ENCODE measurements at regions not wholly inside any gene's neighbourhood (a gene's known extent, or its start where the extent isn't known, plus 50 kb on each side); places are given as distances from the start of the nearest gene placed in this dataset.

DNA sequence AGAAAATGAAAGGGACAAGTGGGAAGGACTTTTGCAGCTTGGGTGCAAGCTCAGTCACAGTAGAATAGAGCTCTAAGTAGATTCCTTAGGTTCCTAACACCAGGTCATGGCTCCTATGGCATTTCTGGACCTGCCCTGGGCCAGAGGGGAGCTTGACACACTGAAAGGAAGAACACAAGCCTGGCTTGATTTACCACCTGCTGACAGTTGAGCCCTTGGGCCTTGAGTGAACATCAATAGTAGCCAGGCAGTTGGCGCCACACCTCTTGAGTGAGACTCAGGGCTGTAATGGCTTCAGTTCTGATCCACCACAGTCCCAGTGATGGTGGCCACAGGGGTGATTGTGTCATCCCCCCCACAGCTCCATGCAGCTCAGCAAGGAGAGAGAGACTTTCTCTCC, 221.9 kb upstream of the PCDH17 start:
- no peaks in the 10 kb centered on the region for H4K20me1 ChIP-seq (ENCODE audit: control insufficient read depth, extremely low read depth, insufficient read depth, low read length)
- no peaks in the 10 kb centered on the region for H3K79me2 ChIP-seq (ENCODE audit: control insufficient read depth, insufficient read depth, low read length)
- no peaks in the 10 kb centered on the region for H3K9me3 ChIP-seq (ENCODE audit: control insufficient read depth, insufficient read depth, low read depth, low read length)
- H3K36me3 ChIP-seq (ENCODE audit: control insufficient read depth, insufficient read depth, low read length): no peaks in the 10 kb centered on the region
- no peak overlapping the region for H2AFZ ChIP-seq (ENCODE audit: low read length)
- no peak overlapping the region for H3K27ac ChIP-seq (ENCODE audit: insufficient read depth, low read length)
- no peak for TF ChIP-seq EZH2 (IDR thresholded peaks at IDR 0.05; ENCODE audit: low read length, missing control alignments)
- TF ChIP-seq, protein P1, sequence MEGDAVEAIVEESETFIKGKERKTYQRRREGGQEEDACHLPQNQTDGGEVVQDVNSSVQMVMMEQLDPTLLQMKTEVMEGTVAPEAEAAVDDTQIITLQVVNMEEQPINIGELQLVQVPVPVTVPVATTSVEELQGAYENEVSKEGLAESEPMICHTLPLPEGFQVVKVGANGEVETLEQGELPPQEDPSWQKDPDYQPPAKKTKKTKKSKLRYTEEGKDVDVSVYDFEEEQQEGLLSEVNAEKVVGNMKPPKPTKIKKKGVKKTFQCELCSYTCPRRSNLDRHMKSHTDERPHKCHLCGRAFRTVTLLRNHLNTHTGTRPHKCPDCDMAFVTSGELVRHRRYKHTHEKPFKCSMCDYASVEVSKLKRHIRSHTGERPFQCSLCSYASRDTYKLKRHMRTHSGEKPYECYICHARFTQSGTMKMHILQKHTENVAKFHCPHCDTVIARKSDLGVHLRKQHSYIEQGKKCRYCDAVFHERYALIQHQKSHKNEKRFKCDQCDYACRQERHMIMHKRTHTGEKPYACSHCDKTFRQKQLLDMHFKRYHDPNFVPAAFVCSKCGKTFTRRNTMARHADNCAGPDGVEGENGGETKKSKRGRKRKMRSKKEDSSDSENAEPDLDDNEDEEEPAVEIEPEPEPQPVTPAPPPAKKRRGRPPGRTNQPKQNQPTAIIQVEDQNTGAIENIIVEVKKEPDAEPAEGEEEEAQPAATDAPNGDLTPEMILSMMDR (conservative IDR thresholded peaks at IDR 0.05 in 1 of 2, IDR thresholded peaks at IDR 0.05 in 1 of 2; ENCODE audit: low read depth in 1 of 2, low read length in 2 of 2): no peak
- no peak overlapping the region for H3K4me3 ChIP-seq (replicated peaks in 1 of 4; ENCODE audit: control extremely low read depth in 1 of 4, insufficient read depth in 1 of 4, low read depth in 3 of 4, low read length in 4 of 4)
- no peaks in the 10 kb centered on the region for H3K27me3 ChIP-seq (ENCODE audit: control insufficient read depth, insufficient read depth, low read length)
- H3K9ac ChIP-seq (ENCODE audit: insufficient read depth, low read length): no peak overlapping the region
- H3K4me2 ChIP-seq (ENCODE audit: extremely low read depth, insufficient read depth, low read length): no peak overlapping the region
- DNase-seq (ENCODE audit: low read depth in 2 of 2): no peak
- H3K4me1 ChIP-seq (ENCODE audit: control insufficient read depth, extremely low read depth, insufficient read depth, low read length): no peaks in the 10 kb centered on the region

DNA sequence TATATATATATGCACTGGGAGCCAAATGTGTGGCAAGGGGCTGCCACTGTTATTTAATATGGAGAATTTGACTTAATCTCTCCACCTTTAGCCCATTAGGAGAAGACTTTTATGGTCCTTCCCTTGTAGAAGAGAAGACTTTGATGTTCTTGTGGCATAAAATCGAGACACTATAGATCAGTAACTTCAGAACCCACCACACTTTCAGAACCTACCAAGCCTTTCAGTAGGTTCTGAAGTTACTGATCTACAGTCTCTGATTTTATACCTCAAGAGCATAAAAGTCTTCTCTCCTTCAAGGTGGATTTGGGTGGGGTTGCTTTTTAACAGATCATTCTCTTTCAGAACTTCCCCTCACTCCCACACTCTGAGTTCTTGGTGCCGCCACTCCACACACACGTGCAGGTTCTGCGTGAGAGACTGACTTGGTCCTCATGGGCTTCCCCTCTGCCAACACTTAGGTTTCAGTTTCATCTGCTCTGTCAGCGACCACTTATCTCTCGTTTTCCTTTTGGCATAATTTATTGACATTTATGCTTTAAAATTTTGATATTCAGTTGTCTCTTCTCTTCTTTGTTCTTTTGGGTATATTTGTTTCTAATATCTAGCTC, 213.4 kb upstream of the PCDH17 start:
- Histone ChIP-seq H3K9ac (ENCODE audit: insufficient read depth, low read length) (no peak overlapping the region), H3K4me3 (replicated peaks in 1 of 4; ENCODE audit: control extremely low read depth in 1 of 4, insufficient read depth in 1 of 4, low read depth in 3 of 4, low read length in 4 of 4) (no peak overlapping the region), H2AFZ (ENCODE audit: low read length) (no peak overlapping the region), H3K4me2 (ENCODE audit: extremely low read depth, insufficient read depth, low read length) (no peak overlapping the region), H3K4me1 (ENCODE audit: control insufficient read depth, extremely low read depth, insufficient read depth, low read length) (no peaks in the 10 kb centered on the region), H4K20me1 (ENCODE audit: control insufficient read depth, extremely low read depth, insufficient read depth, low read length) (no peaks in the 10 kb centered on the region), H3K36me3 (ENCODE audit: control insufficient read depth, insufficient read depth, low read length) (no peaks in the 10 kb centered on the region), H3K27ac (ENCODE audit: insufficient read depth, low read length) (no peak overlapping the region), H3K9me3 (ENCODE audit: control insufficient read depth, insufficient read depth, low read depth, low read length) (no peaks in the 10 kb centered on the region), H3K79me2 (ENCODE audit: control insufficient read depth, insufficient read depth, low read length) (no peaks in the 10 kb centered on the region), H3K27me3 (ENCODE audit: control insufficient read depth, insufficient read depth, low read length) (no peaks in the 10 kb centered on the region)
- no peak for TF ChIP-seq EZH2 (IDR thresholded peaks at IDR 0.05; ENCODE audit: low read length, missing control alignments)
- TF ChIP-seq, protein P1 (conservative IDR thresholded peaks at IDR 0.05 in 1 of 2, IDR thresholded peaks at IDR 0.05 in 1 of 2; ENCODE audit: low read depth in 1 of 2, low read length in 2 of 2): no peak
- no peak for DNase-seq (ENCODE audit: low read depth in 2 of 2)

DNA sequence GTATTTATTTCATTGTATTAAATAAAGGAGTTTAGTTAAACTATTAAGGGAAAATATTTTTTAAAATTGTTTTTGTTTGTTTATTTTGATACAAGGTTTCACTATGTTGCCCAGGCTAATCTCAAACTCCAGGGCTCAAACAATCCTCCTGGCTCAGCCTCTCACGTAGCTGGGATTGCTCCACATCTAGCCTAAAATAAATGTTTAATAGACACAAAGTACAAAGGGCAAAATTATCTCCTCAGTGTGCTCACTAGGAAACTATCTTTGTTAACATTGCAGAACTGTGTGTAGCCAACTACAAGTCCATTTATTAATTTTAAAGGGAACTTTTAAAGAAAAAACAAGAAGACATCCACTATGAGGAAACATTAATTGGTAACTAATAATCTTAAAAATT, 207.2 kb upstream of the PCDH17 start:
- no peak overlapping the region for H3K4me3 ChIP-seq (replicated peaks in 1 of 4; ENCODE audit: control extremely low read depth in 1 of 4, insufficient read depth in 1 of 4, low read depth in 3 of 4, low read length in 4 of 4)
- H2AFZ ChIP-seq (ENCODE audit: low read length): no peak overlapping the region
- H3K9ac ChIP-seq (ENCODE audit: insufficient read depth, low read length): no peak overlapping the region
- H3K27me3 ChIP-seq (ENCODE audit: control insufficient read depth, insufficient read depth, low read length): no peaks in the 10 kb centered on the region
- H3K4me1 ChIP-seq (ENCODE audit: control insufficient read depth, extremely low read depth, insufficient read depth, low read length): no peaks in the 10 kb centered on the region
- H3K27ac ChIP-seq (ENCODE audit: insufficient read depth, low read length): no peak overlapping the region
- H3K36me3 ChIP-seq (ENCODE audit: control insufficient read depth, insufficient read depth, low read length): no peaks in the 10 kb centered on the region
- TF ChIP-seq, protein P1 (conservative IDR thresholded peaks at IDR 0.05 in 1 of 2, IDR thresholded peaks at IDR 0.05 in 1 of 2; ENCODE audit: low read depth in 1 of 2, low read length in 2 of 2): no peak
- TF ChIP-seq EZH2 (IDR thresholded peaks at IDR 0.05; ENCODE audit: low read length, missing control alignments): no peak
- H3K79me2 ChIP-seq (ENCODE audit: control insufficient read depth, insufficient read depth, low read length): no peaks in the 10 kb centered on the region
- H3K9me3 ChIP-seq (ENCODE audit: control insufficient read depth, insufficient read depth, low read depth, low read length): no peaks in the 10 kb centered on the region
- DNase-seq (ENCODE audit: low read depth in 2 of 2): no peak
- no peak overlapping the region for H3K4me2 ChIP-seq (ENCODE audit: extremely low read depth, insufficient read depth, low read length)
- no peaks in the 10 kb centered on the region for H4K20me1 ChIP-seq (ENCODE audit: control insufficient read depth, extremely low read depth, insufficient read depth, low read length)
